ENCODE measurements at regions not wholly inside any gene's neighbourhood (a gene's known extent, or its start where the extent isn't known, plus 50 kb on each side); places are given as distances from the start of the nearest gene placed in this dataset.

GRCh38 chr16:27704252-27704651 is 154.3 kb downstream of the KATNIP start:
- ChIA-PET CTCF (interaction anchor here (0.8 kb wide), 1 partner anchor 13 kb away, joined by 3 read pairs; no protein-coding TSS in a partner anchor), POLR2A (interaction anchor here (0.7 kb wide), 1 partner anchor 9 kb away, joined by 3 read pairs; no protein-coding TSS in a partner anchor), RAD21 (ENCODE audit: low non-redundant PET in 1 of 2, low total read pairs in 2 of 2, uncharacterized antibody in 2 of 2, unreplicated experiment in 2 of 2) (no interaction called here)
- intact Hi-C loops (cut with micrococcal nuclease): no loop called here
- BruUV-seq (replicated peaks): no TSS peak
- DNase-seq (ENCODE audit: low read depth, low spot score) (no peak), ATAC-seq (no peak)
- no peaks in the 10 kb centered on the region for H4K20me1 ChIP-seq (ENCODE audit: insufficient read depth)
- H3K27me3 ChIP-seq (ENCODE audit: insufficient read depth, low read length): no peaks in the 10 kb centered on the region
- H2AFZ ChIP-seq (ENCODE audit: low read depth, low read length, poor library complexity, severe bottlenecking): no peak overlapping the region
- no peaks in the 10 kb centered on the region; a peak in 1 of 4 replicates for H3K36me3 ChIP-seq (ENCODE audit: control insufficient read depth in 1 of 2, insufficient read depth in 2 of 2, low read length in 2 of 2)
- H3K79me2 ChIP-seq (ENCODE audit: insufficient read depth, low read length): no peaks in the 10 kb centered on the region
- no peaks in the 10 kb centered on the region for H3K9me2 ChIP-seq (ENCODE audit: insufficient read depth)
- no peak overlapping the region for H3K4me2 ChIP-seq (ENCODE audit: low read length)
- no peak overlapping the region for H3K27ac ChIP-seq (ENCODE audit: low read depth, low read length)
- H3K4me1 ChIP-seq (ENCODE audit: control insufficient read depth in 1 of 2, insufficient read depth in 2 of 2, low read length in 2 of 2): no peaks in the 10 kb centered on the region
- no peak overlapping the region for H3K9ac ChIP-seq (ENCODE audit: low read length)
- no peaks in the 10 kb centered on the region for H3K9me3 ChIP-seq (ENCODE audit: control insufficient read depth in 1 of 2, insufficient read depth in 1 of 2, low read depth in 1 of 2, low read length in 2 of 2)
- H3K4me3 ChIP-seq (replicated peaks in 1 of 2; ENCODE audit: low read depth in 1 of 2, low read length in 2 of 2): no peak overlapping the region
- TF ChIP-seq SP1 (IDR thresholded peaks at IDR 0.05; ENCODE audit: low read depth) (no peak), JUND (IDR thresholded peaks at IDR 0.05) (no peak), CBX3 (IDR thresholded peaks at IDR 0.05; ENCODE audit: low read depth) (no peak), ZFX (IDR thresholded peaks at IDR 0.05) (no peak), RAD21 (IDR thresholded peaks at IDR 0.05; ENCODE audit: low read depth) (no peak), CTCF (IDR thresholded peaks at IDR 0.05 in 2 of 3, conservative IDR thresholded peaks at IDR 0.05 in 1 of 3; ENCODE audit: borderline replicate concordance in 1 of 3, insufficient read depth in 1 of 3, low read depth in 2 of 3, low read length in 2 of 3) (no peak), POLR2AphosphoS5 (IDR thresholded peaks at IDR 0.05; ENCODE audit: low read depth, low read length) (no peak), ZNF274 (IDR thresholded peaks at IDR 0.05; ENCODE audit: low read depth, low read length) (no peak), ELF1 (IDR thresholded peaks at IDR 0.05; ENCODE audit: borderline replicate concordance, low read depth) (no peak), EGR1 (IDR thresholded peaks at IDR 0.05; ENCODE audit: low read depth) (no peak), SIN3A (IDR thresholded peaks at IDR 0.05; ENCODE audit: low read depth) (no peak), FOSL1 (IDR thresholded peaks at IDR 0.05; ENCODE audit: low read depth) (no peak), TCF7L2 (IDR thresholded peaks at IDR 0.05; ENCODE audit: borderline replicate concordance, extremely low read depth, insufficient read depth, insufficient read length) (no peak)
- TF ChIP-seq, protein P1, sequence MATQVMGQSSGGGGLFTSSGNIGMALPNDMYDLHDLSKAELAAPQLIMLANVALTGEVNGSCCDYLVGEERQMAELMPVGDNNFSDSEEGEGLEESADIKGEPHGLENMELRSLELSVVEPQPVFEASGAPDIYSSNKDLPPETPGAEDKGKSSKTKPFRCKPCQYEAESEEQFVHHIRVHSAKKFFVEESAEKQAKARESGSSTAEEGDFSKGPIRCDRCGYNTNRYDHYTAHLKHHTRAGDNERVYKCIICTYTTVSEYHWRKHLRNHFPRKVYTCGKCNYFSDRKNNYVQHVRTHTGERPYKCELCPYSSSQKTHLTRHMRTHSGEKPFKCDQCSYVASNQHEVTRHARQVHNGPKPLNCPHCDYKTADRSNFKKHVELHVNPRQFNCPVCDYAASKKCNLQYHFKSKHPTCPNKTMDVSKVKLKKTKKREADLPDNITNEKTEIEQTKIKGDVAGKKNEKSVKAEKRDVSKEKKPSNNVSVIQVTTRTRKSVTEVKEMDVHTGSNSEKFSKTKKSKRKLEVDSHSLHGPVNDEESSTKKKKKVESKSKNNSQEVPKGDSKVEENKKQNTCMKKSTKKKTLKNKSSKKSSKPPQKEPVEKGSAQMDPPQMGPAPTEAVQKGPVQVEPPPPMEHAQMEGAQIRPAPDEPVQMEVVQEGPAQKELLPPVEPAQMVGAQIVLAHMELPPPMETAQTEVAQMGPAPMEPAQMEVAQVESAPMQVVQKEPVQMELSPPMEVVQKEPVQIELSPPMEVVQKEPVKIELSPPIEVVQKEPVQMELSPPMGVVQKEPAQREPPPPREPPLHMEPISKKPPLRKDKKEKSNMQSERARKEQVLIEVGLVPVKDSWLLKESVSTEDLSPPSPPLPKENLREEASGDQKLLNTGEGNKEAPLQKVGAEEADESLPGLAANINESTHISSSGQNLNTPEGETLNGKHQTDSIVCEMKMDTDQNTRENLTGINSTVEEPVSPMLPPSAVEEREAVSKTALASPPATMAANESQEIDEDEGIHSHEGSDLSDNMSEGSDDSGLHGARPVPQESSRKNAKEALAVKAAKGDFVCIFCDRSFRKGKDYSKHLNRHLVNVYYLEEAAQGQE (IDR thresholded peaks at IDR 0.05; ENCODE audit: low read depth): no peak
- TF ChIP-seq, protein P2, sequence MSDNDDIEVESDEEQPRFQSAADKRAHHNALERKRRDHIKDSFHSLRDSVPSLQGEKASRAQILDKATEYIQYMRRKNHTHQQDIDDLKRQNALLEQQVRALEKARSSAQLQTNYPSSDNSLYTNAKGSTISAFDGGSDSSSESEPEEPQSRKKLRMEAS (IDR thresholded peaks at IDR 0.05): no peak
